ENCODE measurements at regions not wholly inside any gene's neighbourhood (a gene's known extent, or its start where the extent isn't known, plus 50 kb on each side); places are given as distances from the start of the nearest gene placed in this dataset.

DNA sequence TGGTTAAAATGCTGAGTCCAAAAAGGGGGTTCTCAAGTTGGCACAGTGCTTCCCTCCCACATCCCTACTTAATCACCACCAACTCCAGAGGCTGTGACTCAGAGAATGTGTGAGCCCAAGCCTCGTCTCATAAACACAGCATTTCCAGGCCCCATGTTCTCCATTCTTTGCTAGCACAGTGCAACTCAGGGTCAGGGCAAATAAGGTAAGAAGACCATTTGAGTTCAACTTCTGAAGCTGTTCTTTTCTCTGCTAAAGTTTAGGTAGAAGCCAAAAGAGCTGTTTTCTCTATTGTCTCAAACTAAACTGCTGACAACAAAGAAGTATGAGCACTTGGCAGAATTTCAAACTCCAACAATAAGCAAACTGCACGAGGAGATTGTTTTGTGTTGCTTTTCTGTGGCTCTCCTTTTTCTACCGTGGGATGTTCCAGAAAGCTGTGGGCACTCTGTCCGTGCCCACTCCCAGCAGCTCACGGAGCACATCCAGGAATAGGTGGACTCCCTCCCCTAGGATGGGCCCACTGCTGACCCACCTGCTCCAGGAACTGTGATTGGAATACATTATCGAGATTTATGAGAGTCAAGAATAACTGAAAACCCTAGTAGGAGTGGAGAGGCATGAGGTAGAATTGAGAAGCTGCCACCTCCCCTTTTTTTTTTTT lies 494.3 kb downstream of the COG6 start:
- Histone ChIP-seq H3K4me3 (ENCODE audit: low read depth, low read length) (no peak overlapping the region), H3K4me1 (ENCODE audit: control insufficient read depth, insufficient read depth, low read length) (no peaks in the 10 kb centered on the region), H3K9me3 (ENCODE audit: control insufficient read depth, insufficient read depth, low read depth, low read length) (no peaks in the 10 kb centered on the region), H3K27ac (ENCODE audit: extremely low read depth, low read depth, low read length) (no peak overlapping the region), H3K36me3 (ENCODE audit: control insufficient read depth in 2 of 2, insufficient read depth in 1 of 2, low read length in 2 of 2) (no peaks in the 10 kb centered on the region)
- TF ChIP-seq, protein P1, sequence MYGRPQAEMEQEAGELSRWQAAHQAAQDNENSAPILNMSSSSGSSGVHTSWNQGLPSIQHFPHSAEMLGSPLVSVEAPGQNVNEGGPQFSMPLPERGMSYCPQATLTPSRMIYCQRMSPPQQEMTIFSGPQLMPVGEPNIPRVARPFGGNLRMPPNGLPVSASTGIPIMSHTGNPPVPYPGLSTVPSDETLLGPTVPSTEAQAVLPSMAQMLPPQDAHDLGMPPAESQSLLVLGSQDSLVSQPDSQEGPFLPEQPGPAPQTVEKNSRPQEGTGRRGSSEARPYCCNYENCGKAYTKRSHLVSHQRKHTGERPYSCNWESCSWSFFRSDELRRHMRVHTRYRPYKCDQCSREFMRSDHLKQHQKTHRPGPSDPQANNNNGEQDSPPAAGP (tag by site-specific recombination; IDR thresholded peaks at IDR 0.05), result no peak
- TF ChIP-seq, protein P2, sequence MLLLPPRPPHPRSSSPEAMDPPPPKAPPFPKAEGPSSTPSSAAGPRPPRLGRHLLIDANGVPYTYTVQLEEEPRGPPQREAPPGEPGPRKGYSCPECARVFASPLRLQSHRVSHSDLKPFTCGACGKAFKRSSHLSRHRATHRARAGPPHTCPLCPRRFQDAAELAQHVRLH (tag by site-specific recombination; IDR thresholded peaks at IDR 0.05), result no peak
- no peak for TF ChIP-seq ZNF239 (tag by site-specific recombination; IDR thresholded peaks at IDR 0.05)
- no peak for TF ChIP-seq ZNF596 (tag by site-specific recombination; IDR thresholded peaks at IDR 0.05)
- TF ChIP-seq ZNF433 (tag by site-specific recombination; IDR thresholded peaks at IDR 0.05; ENCODE audit: low read depth), result no peak
- ChIA-PET CTCF (interaction anchor here (0.7 kb wide), 1 partner anchor 26 kb away, joined by 3 read pairs; no protein-coding TSS in a partner anchor), POLR2A (no interaction called here)

DNA sequence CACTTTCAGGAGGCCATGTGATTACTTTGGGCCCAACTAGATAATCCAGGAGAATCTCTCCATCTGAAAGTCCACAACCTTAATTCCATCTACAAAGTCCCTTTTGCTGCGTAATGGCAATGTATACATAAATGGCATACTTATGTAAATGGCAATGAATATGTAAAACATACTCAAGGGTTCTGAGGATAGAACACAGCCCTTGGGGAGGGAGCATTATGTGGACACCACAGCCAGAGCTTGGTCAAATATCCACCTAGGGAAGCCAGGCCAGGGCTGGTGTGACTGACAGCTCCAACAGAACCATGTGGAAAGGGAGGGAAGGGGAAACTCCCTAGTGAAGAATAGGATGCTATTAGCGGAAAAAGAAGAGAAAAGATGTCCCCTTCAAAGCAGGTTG lies 496.2 kb downstream of the COG6 start:
- POLR2A ChIA-PET, result no interaction called here
- H3K9me3 ChIP-seq (ENCODE audit: control insufficient read depth, insufficient read depth, low read depth, low read length), result no peaks in the 10 kb centered on the region
- no peak overlapping the region for H3K27ac ChIP-seq (ENCODE audit: extremely low read depth, low read depth, low read length)
- CTCF ChIA-PET, result no interaction called here
- H3K4me3 ChIP-seq (ENCODE audit: low read depth, low read length), result no peak overlapping the region
- no peak for TF ChIP-seq ZBTB7A (tag by site-specific recombination; IDR thresholded peaks at IDR 0.05; ENCODE audit: low read depth)
- H3K36me3 ChIP-seq (ENCODE audit: control insufficient read depth in 2 of 2, insufficient read depth in 1 of 2, low read length in 2 of 2), result no peaks in the 10 kb centered on the region
- no peaks in the 10 kb centered on the region for H3K4me1 ChIP-seq (ENCODE audit: control insufficient read depth, insufficient read depth, low read length)

DNA sequence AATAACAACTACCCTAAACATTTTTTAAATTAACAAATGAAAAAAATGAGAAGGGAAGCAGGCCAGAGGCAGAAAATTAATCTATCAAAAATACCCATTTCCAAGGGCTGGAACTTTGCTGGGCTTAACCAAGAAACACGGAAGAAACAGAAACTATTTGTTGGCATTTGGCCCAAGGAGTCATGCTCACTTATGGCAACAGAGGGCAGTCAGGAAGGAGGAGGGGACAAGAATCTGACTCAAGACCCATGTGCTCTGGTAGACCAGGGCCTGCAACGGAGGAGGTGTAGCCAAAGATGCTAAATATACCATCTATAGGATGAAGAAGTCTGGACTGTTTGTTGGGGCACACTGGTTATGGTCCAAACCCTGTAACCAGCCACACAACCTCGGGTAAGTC lies 496.7 kb downstream of the COG6 start:
- H3K4me3 ChIP-seq (ENCODE audit: low read depth, low read length), result no peak overlapping the region
- POLR2A ChIA-PET, result no interaction called here
- CTCF ChIA-PET, result no interaction called here
- H3K36me3 ChIP-seq (ENCODE audit: control insufficient read depth in 2 of 2, insufficient read depth in 1 of 2, low read length in 2 of 2), result no peaks in the 10 kb centered on the region
- no peak overlapping the region for H3K27ac ChIP-seq (ENCODE audit: extremely low read depth, low read depth, low read length)
- TF ChIP-seq, protein P3, sequence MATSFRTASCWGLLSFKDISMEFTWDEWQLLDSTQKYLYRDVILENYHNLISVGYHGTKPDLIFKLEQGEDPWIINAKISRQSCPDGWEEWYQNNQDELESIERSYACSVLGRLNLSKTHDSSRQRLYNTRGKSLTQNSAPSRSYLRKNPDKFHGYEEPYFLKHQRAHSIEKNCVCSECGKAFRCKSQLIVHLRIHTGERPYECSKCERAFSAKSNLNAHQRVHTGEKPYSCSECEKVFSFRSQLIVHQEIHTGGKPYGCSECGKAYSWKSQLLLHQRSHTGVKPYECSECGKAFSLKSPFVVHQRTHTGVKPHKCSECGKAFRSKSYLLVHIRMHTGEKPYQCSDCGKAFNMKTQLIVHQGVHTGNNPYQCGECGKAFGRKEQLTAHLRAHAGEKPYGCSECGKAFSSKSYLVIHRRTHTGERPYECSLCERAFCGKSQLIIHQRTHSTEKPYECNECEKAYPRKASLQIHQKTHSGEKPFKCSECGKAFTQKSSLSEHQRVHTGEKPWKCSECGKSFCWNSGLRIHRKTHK (tag by site-specific recombination; IDR thresholded peaks at IDR 0.05), result no peak
- no peak for TF ChIP-seq ZNF16 (tag by site-specific recombination; IDR thresholded peaks at IDR 0.05; ENCODE audit: low read depth)
- TF ChIP-seq ZBTB48 (tag by site-specific recombination; IDR thresholded peaks at IDR 0.05), result no peak
- no peaks in the 10 kb centered on the region for H3K4me1 ChIP-seq (ENCODE audit: control insufficient read depth, insufficient read depth, low read length)
- no peaks in the 10 kb centered on the region for H3K9me3 ChIP-seq (ENCODE audit: control insufficient read depth, insufficient read depth, low read depth, low read length)

DNA sequence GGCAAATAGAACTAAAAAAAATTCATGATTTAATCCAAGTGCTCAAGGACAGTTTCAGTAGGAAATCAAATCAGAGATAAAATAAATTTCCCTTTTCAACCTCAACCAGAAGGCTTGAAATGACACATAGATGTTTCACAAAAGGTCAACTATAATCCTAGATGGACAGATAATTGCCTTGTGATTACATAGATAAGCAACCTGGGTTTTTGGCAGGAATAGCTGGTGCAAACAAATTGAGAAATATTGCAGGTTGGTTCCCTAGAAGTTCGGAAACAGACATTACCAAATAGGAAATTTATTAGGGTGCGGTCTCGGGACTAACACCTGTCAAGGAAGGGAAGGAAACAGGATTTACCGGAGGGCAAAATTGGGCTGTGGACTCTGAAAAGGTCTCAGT lies 497.5 kb downstream of the COG6 start:
- Histone ChIP-seq H3K27ac (ENCODE audit: extremely low read depth, low read depth, low read length) (no peak overlapping the region), H3K36me3 (ENCODE audit: control insufficient read depth in 2 of 2, insufficient read depth in 1 of 2, low read length in 2 of 2) (no peaks in the 10 kb centered on the region)
- CTCF ChIA-PET, result no interaction called here

More for the DNA sequence above, 497.5 kb downstream of the COG6 start:
- TF ChIP-seq ZNF37A (tag by site-specific recombination; IDR thresholded peaks at IDR 0.05) (no peak), ZIC2 (tag by site-specific recombination; IDR thresholded peaks at IDR 0.05) (no peak), ZNF146 (tag by site-specific recombination; IDR thresholded peaks at IDR 0.05) (no peak), ZNF792 (tag by site-specific recombination; IDR thresholded peaks at IDR 0.05) (no peak), ZNF16 (tag by site-specific recombination; IDR thresholded peaks at IDR 0.05; ENCODE audit: low read depth) (no peak), SCRT1 (tag by site-specific recombination; IDR thresholded peaks at IDR 0.05; ENCODE audit: borderline replicate concordance) (no peak)
- TF ChIP-seq, protein P4, sequence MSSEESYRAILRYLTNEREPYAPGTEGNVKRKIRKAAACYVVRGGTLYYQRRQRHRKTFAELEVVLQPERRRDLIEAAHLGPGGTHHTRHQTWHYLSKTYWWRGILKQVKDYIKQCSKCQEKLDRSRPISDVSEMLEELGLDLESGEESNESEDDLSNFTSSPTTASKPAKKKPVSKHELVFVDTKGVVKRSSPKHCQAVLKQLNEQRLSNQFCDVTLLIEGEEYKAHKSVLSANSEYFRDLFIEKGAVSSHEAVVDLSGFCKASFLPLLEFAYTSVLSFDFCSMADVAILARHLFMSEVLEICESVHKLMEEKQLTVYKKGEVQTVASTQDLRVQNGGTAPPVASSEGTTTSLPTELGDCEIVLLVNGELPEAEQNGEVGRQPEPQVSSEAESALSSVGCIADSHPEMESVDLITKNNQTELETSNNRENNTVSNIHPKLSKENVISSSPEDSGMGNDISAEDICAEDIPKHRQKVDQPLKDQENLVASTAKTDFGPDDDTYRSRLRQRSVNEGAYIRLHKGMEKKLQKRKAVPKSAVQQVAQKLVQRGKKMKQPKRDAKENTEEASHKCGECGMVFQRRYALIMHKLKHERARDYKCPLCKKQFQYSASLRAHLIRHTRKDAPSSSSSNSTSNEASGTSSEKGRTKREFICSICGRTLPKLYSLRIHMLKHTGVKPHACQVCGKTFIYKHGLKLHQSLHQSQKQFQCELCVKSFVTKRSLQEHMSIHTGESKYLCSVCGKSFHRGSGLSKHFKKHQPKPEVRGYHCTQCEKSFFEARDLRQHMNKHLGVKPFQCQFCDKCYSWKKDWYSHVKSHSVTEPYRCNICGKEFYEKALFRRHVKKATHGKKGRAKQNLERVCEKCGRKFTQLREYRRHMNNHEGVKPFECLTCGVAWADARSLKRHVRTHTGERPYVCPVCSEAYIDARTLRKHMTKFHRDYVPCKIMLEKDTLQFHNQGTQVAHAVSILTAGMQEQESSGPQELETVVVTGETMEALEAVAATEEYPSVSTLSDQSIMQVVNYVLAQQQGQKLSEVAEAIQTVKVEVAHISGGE (tag by site-specific recombination; conservative IDR thresholded peaks at IDR 0.05; ENCODE audit: low read depth), result no peak
- POLR2A ChIA-PET, result no interaction called here
- no peaks in the 10 kb centered on the region for H3K9me3 ChIP-seq (ENCODE audit: control insufficient read depth, insufficient read depth, low read depth, low read length)
- H3K4me3 ChIP-seq (ENCODE audit: low read depth, low read length), result no peak overlapping the region
- H3K4me1 ChIP-seq (ENCODE audit: control insufficient read depth, insufficient read depth, low read length), result no peaks in the 10 kb centered on the region
